Erythroblast (primary cell): ENCODE measurements at regions not wholly inside any gene's neighbourhood (a gene's known extent, or its start where the extent isn't known, plus 50 kb on each side); places are given as distances from the start of the nearest gene placed in this dataset.

ENCODE experiments used
- GATA1 ChIP-seq: IDR thresholded peaks from 2 replicates; pipeline ENCODE4 v1.6.1; 2011; ENCODE audit warnings: low read depth, mild to moderate bottlenecking, control low read depth, low read length, moderate library complexity
- POLR2A ChIP-seq: IDR thresholded peaks from 2 replicates; pipeline ENCODE4 v1.6.1; 2011; ENCODE audit warnings: mild to moderate bottlenecking, low read length

DNA sequence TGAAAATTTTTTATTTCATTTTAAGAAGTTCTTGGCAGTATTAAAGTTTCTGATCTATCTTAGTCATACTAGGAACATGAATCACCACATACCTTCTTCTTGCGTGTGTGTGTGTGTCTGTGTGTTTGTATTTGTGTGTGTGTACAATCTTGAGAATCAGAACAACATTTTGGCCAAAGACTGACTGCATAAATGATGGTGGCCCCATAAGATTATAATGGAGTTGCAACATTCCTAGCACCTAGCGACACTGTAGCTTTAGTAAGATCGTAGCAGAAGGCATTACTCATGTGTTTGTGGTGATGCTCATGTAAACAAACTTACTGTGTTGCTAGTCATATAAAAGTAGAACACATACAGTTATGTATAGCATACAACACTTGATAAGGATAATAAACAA lies 205.4 kb downstream of the FAM76B start:
- TF ChIP-seq POLR2A, result no peak
- no peak for TF ChIP-seq GATA1
